HCEC 1CT (cell line): ENCODE measurements at regions not wholly inside any gene's neighbourhood (a gene's known extent, or its start where the extent isn't known, plus 50 kb on each side); places are given as distances from the start of the nearest gene placed in this dataset.

Experiments used
- DNase-seq: peaks from one replicate; pipeline ENCODE4 v3.0.0-alpha.2; 2017

- no peak for DNase-seq
These were observed 651.1 kb downstream of the CCDC171 start for GRCh38 chr9:16203729-16204573.

GRCh38 chr9:16205455-16205854 is 652.6 kb downstream of the CCDC171 start:
- no peak for DNase-seq

- no peak for DNase-seq
These were observed 653.7 kb downstream of the CCDC171 start for GRCh38 chr9:16206518-16206917.

GRCh38 chr9:16207161-16207560 is 654.3 kb downstream of the CCDC171 start:
- peak; percentile 68 for DNase-seq

GRCh38 chr9:16210440-16210839 is 657.6 kb downstream of the CCDC171 start:
- DNase-seq: no peak

- DNase-seq: no peak
These were observed 658.5 kb downstream of the BNC2 start for GRCh38 chr9:16211946-16212345.

- peak; percentile 93 for DNase-seq
These were observed 656.5 kb downstream of the BNC2 start for GRCh38 chr9:16213781-16214515.

GRCh38 chr9:16214677-16215352 is 655.7 kb downstream of the BNC2 start:
- DNase-seq: no peak

- no peak for DNase-seq
These were observed 655.2 kb downstream of the BNC2 start for GRCh38 chr9:16215353-16215680.

GRCh38 chr9:16217943-16218701 is 652.3 kb downstream of the BNC2 start:
- no peak for DNase-seq

GRCh38 chr9:16221366-16221765 is 649.1 kb downstream of the BNC2 start:
- no peak for DNase-seq

GRCh38 chr9:16221822-16222547 is 648.5 kb downstream of the BNC2 start:
- DNase-seq: no peak

- no peak for DNase-seq
These were observed 647.2 kb downstream of the BNC2 start for GRCh38 chr9:16223074-16223871.

GRCh38 chr9:16230731-16231130 is 639.7 kb downstream of the BNC2 start:
- DNase-seq: no peak

- DNase-seq: peak; percentile 96
These were observed 634.2 kb downstream of the BNC2 start for GRCh38 chr9:16236311-16236710.

- DNase-seq: peak; percentile 30
These were observed 633.6 kb downstream of the BNC2 start for GRCh38 chr9:16236882-16237281.

- no peak for DNase-seq
These were observed 631.8 kb downstream of the BNC2 start for GRCh38 chr9:16238623-16239138.

GRCh38 chr9:16241231-16241630 is 629.2 kb downstream of the BNC2 start:
- peak; percentile 88 for DNase-seq

- DNase-seq: no peak
These were observed 626.7 kb downstream of the BNC2 start for GRCh38 chr9:16243798-16244197.

GRCh38 chr9:16245756-16246440 is 624.6 kb downstream of the BNC2 start:
- peak; percentile 59 for DNase-seq

GRCh38 chr9:16246785-16247184 is 623.7 kb downstream of the BNC2 start:
- no peak for DNase-seq
